Fibroblast of lung (primary cell): ENCODE measurements at regions not wholly inside any gene's neighbourhood (a gene's known extent, or its start where the extent isn't known, plus 50 kb on each side); places are given as distances from the start of the nearest gene placed in this dataset.

ENCODE experiments used
- CTCF ChIP-seq, 2 donors: IDR thresholded peaks in 1 of 2; conservative IDR thresholded peaks in 1 of 2; 1 replicate in 1 of 2; 2 replicates in 1 of 2; pipeline ENCODE4 v1.5.1; 2011 to 2012; ENCODE audit warnings: low read length in 2 of 2, control low read depth in 1 of 2, inconsistent platforms in 1 of 2, low read depth in 1 of 2, mild to moderate bottlenecking in 1 of 2
- EZH2 ChIP-seq: IDR thresholded peaks from 2 replicates; pipeline ENCODE4 v1.5.1; 2012; ENCODE audit warnings: low read length, control low read depth, mild to moderate bottlenecking; ENCODE audit errors: missing control alignments

GRCh38 chr6:44696686-44697085, 309.2 kb downstream of the CDC5L start:
- TF ChIP-seq CTCF (conservative IDR thresholded peaks at IDR 0.05 in 1 of 2, IDR thresholded peaks at IDR 0.05 in 1 of 2; ENCODE audit: low read depth in 1 of 2, low read length in 2 of 2) = no peak
- TF ChIP-seq EZH2 = no peak
